NB4 (cell line): ENCODE measurements at regions not wholly inside any gene's neighbourhood (a gene's known extent, or its start where the extent isn't known, plus 50 kb on each side); places are given as distances from the start of the nearest gene placed in this dataset.

ENCODE experiments used
- DNase-seq: peaks from one replicate; pipeline ENCODE4 v3.0.0; 2010; ENCODE audit warnings: low read depth
- H3K4me3 ChIP-seq: one replicate; pipeline ENCODE4 v1.5.1; 2011; ENCODE audit warnings: mild to moderate bottlenecking, low read depth, low read length, moderate library complexity
- MYC ChIP-seq: IDR thresholded peaks from 2 replicates; pipeline ENCODE4 v1.6.1; 2011; ENCODE audit warnings: low read depth, low read length
- POLR2A ChIP-seq: IDR thresholded peaks from 2 replicates; pipeline ENCODE4 v1.6.1; 2011; ENCODE audit warnings: mild to moderate bottlenecking; ENCODE audit not compliant: insufficient read length; ENCODE audit errors: extremely low read depth
- TF ChIP-seq, protein P1 (sequence below): IDR thresholded peaks from one replicate; pipeline ENCODE4 v1.5.1; 2012; ENCODE audit warnings: low read depth, low read length
- TF ChIP-seq, protein P2 (sequence below): IDR thresholded peaks from 2 replicates; pipeline ENCODE4 v1.6.1; 2011; ENCODE audit warnings: low read depth, low read length

DNA sequence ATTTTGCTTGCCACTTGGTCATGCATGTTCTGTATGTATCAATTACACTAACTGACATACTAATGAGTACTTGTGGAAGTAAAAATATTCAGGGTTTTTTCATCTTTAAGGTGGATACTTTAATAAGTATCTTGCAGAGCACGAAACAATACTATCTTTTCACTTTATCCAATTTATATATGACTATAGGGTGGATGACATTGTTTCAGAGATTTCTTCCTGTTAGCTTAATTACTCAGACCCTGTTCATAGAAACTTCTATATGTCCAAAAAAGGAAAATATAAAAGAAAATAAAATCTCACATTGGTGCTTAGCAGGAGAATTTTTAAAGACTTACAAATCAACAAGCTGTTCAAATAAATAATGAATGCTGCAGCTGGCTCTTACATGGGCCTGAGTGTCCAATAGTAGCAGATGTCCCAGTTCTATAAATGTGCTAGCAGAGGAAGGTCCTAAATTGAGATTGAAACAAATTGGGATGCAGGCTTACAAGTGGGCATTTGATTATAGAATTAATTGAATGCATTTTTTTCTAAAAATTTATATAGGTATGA is 91.5 kb upstream of the THSD7A start:
- DNase-seq = no peak
- TF ChIP-seq, protein P1, sequence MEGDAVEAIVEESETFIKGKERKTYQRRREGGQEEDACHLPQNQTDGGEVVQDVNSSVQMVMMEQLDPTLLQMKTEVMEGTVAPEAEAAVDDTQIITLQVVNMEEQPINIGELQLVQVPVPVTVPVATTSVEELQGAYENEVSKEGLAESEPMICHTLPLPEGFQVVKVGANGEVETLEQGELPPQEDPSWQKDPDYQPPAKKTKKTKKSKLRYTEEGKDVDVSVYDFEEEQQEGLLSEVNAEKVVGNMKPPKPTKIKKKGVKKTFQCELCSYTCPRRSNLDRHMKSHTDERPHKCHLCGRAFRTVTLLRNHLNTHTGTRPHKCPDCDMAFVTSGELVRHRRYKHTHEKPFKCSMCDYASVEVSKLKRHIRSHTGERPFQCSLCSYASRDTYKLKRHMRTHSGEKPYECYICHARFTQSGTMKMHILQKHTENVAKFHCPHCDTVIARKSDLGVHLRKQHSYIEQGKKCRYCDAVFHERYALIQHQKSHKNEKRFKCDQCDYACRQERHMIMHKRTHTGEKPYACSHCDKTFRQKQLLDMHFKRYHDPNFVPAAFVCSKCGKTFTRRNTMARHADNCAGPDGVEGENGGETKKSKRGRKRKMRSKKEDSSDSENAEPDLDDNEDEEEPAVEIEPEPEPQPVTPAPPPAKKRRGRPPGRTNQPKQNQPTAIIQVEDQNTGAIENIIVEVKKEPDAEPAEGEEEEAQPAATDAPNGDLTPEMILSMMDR = no peak
- no peak for TF ChIP-seq POLR2A
- TF ChIP-seq MYC = no peak
- TF ChIP-seq, protein P2, sequence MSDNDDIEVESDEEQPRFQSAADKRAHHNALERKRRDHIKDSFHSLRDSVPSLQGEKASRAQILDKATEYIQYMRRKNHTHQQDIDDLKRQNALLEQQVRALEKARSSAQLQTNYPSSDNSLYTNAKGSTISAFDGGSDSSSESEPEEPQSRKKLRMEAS = no peak
- no peak overlapping the region for H3K4me3 ChIP-seq

DNA sequence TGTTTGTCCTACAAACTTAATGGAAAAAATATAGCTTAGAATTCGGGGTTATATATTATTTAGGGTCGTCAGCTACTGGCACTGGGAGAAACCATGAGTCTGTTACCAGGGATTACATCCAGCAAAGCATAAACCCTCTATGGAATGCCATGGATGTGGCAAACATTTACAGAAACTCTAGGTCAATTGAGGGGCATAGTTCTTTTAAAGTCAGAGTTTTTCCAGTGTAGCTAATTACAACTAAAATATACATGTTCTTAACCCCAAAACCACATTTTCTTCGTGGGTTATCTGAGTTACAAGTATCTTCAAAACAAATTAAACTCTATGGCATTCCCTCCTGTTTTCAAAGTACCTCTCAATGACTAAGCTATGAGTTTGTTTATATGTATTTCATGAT is 99.3 kb upstream of the THSD7A start:
- TF ChIP-seq, protein P2 = no peak
- TF ChIP-seq MYC (no peak), POLR2A (no peak)
- TF ChIP-seq, protein P1 = no peak

DNA sequence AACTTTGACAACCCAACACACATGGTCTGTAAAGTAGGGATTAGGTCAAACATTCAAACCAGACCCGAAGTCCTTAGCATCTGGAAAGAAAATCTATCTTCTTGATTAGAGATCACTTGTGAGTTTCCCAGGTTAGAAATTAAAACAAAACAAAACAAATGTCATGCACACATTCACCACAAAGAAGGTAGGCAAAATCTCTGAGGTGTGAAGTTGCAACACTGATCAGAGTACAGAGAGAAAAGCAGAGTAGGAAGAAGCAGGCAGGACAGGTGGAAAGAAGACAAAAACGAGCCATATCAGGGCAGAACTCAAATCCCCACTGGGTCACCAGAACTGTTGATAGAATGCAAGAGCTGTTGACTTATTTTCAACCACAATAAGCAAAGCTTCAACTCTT is 102.8 kb upstream of the THSD7A start:
- no peak overlapping the region for H3K4me3 ChIP-seq
- no peak for DNase-seq
- TF ChIP-seq, protein P2 = no peak
- TF ChIP-seq, protein P1 = no peak
- TF ChIP-seq POLR2A (no peak), MYC (no peak)

More for the DNA sequence above, 99.3 kb upstream of the THSD7A start:
- DNase-seq = no peak
- no peak overlapping the region for H3K4me3 ChIP-seq

DNA sequence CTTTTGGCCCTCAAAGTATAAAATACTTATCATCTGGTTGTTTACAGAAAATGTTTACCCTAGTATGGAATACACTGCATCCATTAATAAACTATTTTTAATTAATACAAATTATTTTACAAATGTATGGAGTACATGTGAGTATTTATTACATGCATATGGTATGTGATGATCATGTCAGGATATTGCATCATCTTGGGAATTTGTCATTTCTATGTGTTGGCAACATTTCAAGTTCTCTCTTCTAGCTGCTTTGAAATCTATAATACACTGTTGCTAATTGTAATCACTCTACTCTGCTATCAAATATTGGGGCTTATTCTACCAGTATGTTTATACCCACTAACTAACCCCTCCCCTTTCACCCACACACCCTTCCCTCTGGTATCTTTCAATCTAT is 103.9 kb upstream of the THSD7A start:
- DNase-seq = no peak
- TF ChIP-seq, protein P2 = no peak
- no peak for TF ChIP-seq POLR2A
- TF ChIP-seq, protein P1 = no peak
- no peak overlapping the region for H3K4me3 ChIP-seq

DNA sequence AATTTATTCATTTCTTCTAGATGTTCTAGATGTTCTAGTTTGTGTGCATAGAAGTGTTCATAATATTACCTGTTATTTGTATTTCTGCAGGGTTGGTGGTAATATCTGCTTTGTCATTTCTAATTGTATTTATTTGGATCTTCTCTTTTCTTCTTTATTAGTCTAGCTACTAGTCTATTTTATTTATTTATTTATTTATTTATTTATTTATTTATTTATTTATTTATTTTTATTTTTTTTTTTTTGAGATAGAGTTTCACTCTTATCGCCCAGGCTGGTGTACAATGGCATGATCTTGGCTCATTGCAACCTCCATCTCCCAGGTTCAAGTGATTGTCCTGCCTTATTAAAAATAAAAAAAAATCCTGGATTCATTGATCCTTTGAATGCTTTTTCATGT is 114.8 kb upstream of the THSD7A start:
- TF ChIP-seq, protein P2 = no peak
- TF ChIP-seq, protein P1 = no peak
- TF ChIP-seq MYC (no peak), POLR2A (no peak)
- no peak for DNase-seq
- no peak overlapping the region for H3K4me3 ChIP-seq
